ENCODE measurements at regions not wholly inside any gene's neighbourhood (a gene's known extent, or its start where the extent isn't known, plus 50 kb on each side); places are given as distances from the start of the nearest gene placed in this dataset.

DNA sequence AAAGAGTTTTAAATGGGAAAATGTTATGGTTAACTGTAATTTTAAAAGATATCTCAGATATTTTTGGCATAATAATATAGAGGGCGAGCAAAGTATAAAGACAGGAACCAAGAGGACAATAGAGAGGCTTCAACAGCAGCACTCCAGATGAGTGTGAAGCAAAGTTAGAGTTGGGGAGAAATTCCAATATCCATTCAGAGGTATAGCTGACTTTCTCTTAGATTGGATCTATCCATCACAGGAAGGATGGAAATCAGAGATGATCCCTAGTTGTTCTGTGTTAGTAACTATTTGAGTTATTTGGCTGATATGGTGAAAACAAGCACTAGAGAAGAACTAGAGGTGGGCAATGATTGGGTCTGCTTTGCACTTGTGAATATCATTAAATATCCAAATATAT is 786.0 kb upstream of the KLHL1 start:
- dilution Hi-C loops (cut with MboI; ENCODE audit: extremely low pct_ligation_motif_present, low sequenced_read_pairs) (no loop called here), intact Hi-C loops (cut with micrococcal nuclease) (no loop called here)
- Histone ChIP-seq H3K9me3 (replicated peaks; ENCODE audit: control insufficient read depth, insufficient read depth, low read length) (no peaks in the 10 kb centered on the region), H3K9ac (replicated peaks; ENCODE audit: extremely low read depth, insufficient read depth, low read length) (no peak overlapping the region), H3K79me2 (ENCODE audit: control insufficient read depth, insufficient read depth, low read length) (no peaks in the 10 kb centered on the region), H3K9me1 (replicated peaks; ENCODE audit: control insufficient read depth, extremely low read depth, insufficient read depth, low read length) (no peaks in the 10 kb centered on the region), H3K27ac (ENCODE audit: insufficient read depth, low read depth, low read length) (no peak overlapping the region), H4K20me1 (replicated peaks; ENCODE audit: control insufficient read depth, extremely low read depth, insufficient read depth, low read length) (no peaks in the 10 kb centered on the region), H3K4me1 (ENCODE audit: control insufficient read depth, extremely low read depth, insufficient read depth, low read length) (no peaks in the 10 kb centered on the region), H3K27me3 (ENCODE audit: control insufficient read depth in 2 of 2, insufficient read depth in 2 of 2, low read length in 2 of 2) (no peaks in the 10 kb centered on the region), H3K4me3 (replicated peaks in 1 of 3; ENCODE audit: insufficient read depth in 1 of 3, low read depth in 1 of 3, low read length in 3 of 3) (no peak overlapping the region), H2AFZ (ENCODE audit: low read depth, low read length) (no peak overlapping the region), H3K36me3 (ENCODE audit: control insufficient read depth in 2 of 2, extremely low read depth in 1 of 2, insufficient read depth in 2 of 2, low read length in 2 of 2) (no peaks in the 10 kb centered on the region), H3K4me2 (ENCODE audit: insufficient read depth, low read length) (no peak overlapping the region)
- ChIA-PET CTCF (interaction anchor here (0.6 kb wide), 1 partner anchor 446 kb away, joined by 3 read pairs; no protein-coding TSS in a partner anchor), POLR2A (no interaction called here)
- DNase-seq (ENCODE audit: low read depth, low spot score) = no peak
- BruUV-seq (replicated peaks) = no TSS peak
- no peak for FAIRE-seq
- TF ChIP-seq, protein P1, sequence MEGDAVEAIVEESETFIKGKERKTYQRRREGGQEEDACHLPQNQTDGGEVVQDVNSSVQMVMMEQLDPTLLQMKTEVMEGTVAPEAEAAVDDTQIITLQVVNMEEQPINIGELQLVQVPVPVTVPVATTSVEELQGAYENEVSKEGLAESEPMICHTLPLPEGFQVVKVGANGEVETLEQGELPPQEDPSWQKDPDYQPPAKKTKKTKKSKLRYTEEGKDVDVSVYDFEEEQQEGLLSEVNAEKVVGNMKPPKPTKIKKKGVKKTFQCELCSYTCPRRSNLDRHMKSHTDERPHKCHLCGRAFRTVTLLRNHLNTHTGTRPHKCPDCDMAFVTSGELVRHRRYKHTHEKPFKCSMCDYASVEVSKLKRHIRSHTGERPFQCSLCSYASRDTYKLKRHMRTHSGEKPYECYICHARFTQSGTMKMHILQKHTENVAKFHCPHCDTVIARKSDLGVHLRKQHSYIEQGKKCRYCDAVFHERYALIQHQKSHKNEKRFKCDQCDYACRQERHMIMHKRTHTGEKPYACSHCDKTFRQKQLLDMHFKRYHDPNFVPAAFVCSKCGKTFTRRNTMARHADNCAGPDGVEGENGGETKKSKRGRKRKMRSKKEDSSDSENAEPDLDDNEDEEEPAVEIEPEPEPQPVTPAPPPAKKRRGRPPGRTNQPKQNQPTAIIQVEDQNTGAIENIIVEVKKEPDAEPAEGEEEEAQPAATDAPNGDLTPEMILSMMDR (IDR thresholded peaks at IDR 0.05; ENCODE audit: extremely low read depth in 1 of 2, insufficient read depth in 1 of 2, low read depth in 1 of 2, low read length in 2 of 2) = no peak
- TF ChIP-seq POLR2A (IDR thresholded peaks at IDR 0.05; ENCODE audit: low read depth, low read length) = no peak
- no peak for TF ChIP-seq POLR2AphosphoS5 (IDR thresholded peaks at IDR 0.05; ENCODE audit: insufficient read depth, low read depth, low read length)
- TF ChIP-seq FOS (IDR thresholded peaks at IDR 0.05; ENCODE audit: borderline replicate concordance, insufficient read depth, low read length) = no peak
- no peak for TF ChIP-seq GATA2 (IDR thresholded peaks at IDR 0.05; ENCODE audit: insufficient read depth, insufficient read length, low read depth, low read length)
- no peak for TF ChIP-seq EZH2 (IDR thresholded peaks at IDR 0.05; ENCODE audit: borderline replicate concordance, low read depth, low read length, severe bottlenecking)
- no peak for TF ChIP-seq MYC (IDR thresholded peaks at IDR 0.05; ENCODE audit: low read depth, low read length)
- TF ChIP-seq JUN (IDR thresholded peaks at IDR 0.05; ENCODE audit: borderline replicate concordance, insufficient read depth, insufficient read length, low read depth) = no peak
- TF ChIP-seq, protein P2, sequence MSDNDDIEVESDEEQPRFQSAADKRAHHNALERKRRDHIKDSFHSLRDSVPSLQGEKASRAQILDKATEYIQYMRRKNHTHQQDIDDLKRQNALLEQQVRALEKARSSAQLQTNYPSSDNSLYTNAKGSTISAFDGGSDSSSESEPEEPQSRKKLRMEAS (IDR thresholded peaks at IDR 0.05; ENCODE audit: insufficient read depth, insufficient read length) = no peak
